Activated CD8-positive, alpha-beta memory T cell treated with anti-CD3 and anti-CD28 coated beads for 4 hours (primary cell): ENCODE measurements at regions not wholly inside any gene's neighbourhood (a gene's known extent, or its start where the extent isn't known, plus 50 kb on each side); places are given as distances from the start of the nearest gene placed in this dataset.
"Not testable (repeated sequence)": the region's sequence is repeated elsewhere in the genome, so short reads cannot be mapped to it uniquely, and the experiment has no call there.

ENCODE experiments used
- DNase-seq, 2 donors: peaks; one replicate each; pipeline ENCODE4 v3.0.0-alpha.2; 2020; ENCODE audit warnings: low read depth in 2 of 2

DNA sequence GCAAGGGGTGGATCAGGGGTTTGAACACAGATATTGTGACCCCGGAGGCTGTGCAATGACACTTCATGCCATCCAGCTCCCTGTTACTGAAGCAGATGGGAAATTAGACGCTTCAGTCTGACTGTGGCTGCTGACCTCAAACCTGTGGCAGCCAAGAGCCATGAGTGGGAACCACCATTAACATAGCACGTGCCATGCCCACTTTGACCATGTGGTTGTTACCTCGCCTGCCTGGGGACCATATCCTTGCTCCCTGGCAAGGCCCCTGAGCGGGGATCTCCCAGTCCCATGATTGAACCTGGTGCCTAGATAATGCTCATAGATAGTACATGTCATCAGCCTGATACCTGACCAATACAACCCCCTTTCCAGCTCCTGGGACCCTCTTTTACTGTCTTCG is 68.9 kb downstream of the CYP26B1 start:
- no peak for DNase-seq

DNA sequence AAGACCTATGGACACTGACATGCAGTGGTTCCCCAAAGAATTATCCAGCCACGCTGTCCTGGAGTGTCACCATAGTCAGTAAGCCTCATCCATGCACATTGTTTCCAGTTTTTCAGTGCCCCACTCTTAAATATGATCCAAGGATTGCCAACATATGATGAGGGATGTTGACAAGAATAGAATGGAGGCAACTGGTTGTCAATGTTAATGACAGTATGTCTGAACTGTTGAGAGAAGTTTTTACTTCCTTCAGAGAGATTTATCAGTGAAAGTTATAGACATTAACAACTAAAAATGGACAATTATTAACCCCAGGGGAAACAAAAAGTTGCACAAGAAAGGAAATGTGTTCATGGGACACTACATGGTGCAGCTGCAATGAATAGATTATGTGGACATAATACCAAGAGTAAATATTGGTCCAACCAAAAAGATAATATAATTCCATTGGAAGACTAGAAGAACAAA is 69.9 kb downstream of the CYP26B1 start:
- DNase-seq = no peak

- not testable (repeated sequence) for DNase-seq
These were observed 74.3 kb downstream of the CYP26B1 start for GRCh38 chr2:72073373-72073772.

DNA sequence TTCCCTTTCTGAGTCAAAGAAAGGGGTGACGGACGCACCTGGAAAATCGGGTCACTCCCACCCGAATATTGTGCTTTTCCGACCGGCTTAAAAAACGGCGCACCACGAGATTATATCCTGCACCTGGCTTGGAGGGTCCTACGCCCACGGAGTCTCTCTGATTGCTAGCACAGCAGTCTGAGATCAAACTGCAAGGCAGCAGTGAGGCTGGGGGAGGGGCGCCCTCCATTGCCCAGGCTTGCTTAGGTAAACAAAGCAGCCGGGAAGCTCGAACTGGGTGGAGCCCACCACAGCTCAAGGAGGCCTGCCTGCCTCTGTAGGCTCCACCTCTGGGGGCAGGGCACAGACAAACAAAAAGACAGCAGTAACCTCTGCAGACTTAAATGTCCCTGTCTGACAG is 83.5 kb downstream of the CYP26B1 start:
- DNase-seq = not testable (repeated sequence)

- DNase-seq = no peak
These were observed 85.3 kb downstream of the CYP26B1 start for GRCh38 chr2:72062336-72062735.

- no peak for DNase-seq
These were observed 90.4 kb downstream of the CYP26B1 start for GRCh38 chr2:72057308-72057707.

DNA sequence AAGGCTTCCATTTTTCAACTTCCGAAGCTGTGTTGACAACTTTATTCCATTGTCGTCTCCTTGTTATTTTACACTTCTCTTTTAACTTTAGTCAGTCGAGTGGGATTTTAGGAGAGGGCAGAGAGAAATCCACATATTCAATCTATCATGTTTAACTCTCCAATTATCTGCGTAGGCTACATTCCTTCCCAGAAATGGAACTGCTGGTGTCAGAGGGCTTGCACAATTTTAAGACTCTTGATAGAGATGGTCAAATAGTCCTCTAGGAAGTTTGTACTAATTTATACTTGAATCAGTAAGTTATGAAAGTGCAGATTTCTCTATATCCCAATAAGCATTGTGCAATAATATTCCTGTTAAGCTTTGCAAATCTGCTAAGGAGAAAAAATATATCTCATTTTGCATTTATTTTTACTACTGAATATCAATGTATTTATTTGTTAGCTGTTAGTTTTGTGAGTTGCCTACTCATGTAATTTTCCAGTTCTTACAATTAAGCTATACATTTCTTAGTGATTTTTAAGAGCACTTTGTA is 95.6 kb downstream of the CYP26B1 start:
- no peak for DNase-seq

GRCh38 chr2:72051204-72051603 is 96.5 kb downstream of the CYP26B1 start:
- no peak for DNase-seq

GRCh38 chr2:72050734-72051133 is 96.9 kb downstream of the CYP26B1 start:
- DNase-seq = no peak

GRCh38 chr2:72048881-72049477 is 98.7 kb downstream of the CYP26B1 start:
- DNase-seq = no peak

DNA sequence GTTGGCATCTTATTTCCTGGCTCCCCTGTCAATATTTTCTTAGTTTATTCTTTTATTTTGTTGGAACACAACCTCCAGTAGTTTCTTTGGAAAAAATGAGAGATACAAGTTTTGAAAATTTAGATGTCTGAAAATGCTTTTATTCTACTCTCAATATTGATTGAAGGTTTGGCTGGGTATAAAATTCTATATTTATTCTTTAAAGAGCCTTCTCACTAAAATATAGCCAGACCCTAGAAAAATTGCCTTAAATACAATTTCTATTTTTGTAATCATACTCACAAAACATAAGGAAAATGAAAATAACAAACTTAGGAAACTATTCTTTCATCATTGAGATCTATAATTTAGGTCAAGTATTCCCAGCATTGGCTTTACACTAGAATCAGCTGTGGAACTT is 103.7 kb downstream of the CYP26B1 start:
- no peak for DNase-seq

GRCh38 chr2:72041638-72042111 is 106.0 kb downstream of the CYP26B1 start:
- no peak for DNase-seq

DNA sequence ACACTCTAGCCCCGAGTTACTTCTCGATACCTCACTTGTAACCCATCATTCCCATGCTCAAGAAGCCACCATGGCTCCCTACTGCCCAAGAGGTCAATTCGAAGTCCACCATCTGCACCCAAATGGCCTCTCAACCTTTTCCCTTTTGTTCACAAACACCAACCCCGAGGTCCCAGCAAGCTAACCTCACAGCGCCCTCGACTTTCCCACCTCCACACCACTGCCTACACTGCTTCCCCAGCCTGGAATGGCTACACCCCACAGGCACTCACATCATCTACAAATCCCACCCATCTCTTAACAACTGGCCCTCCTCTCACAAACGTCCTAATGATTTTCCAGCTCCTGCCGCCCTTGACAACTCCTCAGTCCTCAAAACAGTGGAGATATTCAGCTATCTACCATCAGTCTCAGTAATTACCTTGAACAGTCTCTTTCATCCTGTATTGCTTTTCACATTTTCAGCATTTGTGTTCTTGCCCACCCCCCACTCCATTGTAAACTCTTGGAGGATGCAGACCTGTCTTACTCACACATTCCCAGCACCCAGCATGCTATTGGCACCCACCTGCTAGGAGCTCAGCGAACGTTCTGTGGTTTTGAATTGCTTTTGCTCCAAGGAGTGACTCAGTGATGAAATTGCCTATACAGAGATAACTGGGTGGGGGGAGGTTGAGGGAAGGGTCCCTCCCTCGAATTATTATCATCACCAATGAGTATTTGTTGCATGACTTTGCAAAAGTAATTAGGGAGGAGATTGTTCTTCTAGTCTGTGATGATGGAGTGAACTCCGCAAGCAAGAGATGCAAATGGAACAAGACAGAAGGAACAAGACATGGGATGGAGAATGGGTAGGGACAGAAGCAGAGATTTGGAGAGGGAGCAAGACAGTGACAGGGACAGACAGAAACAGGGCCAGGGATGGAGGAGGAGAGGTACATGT is 106.8 kb downstream of the CYP26B1 start:
- DNase-seq = no peak

GRCh38 chr2:72038524-72038923 is 109.1 kb downstream of the CYP26B1 start:
- DNase-seq = no peak

DNA sequence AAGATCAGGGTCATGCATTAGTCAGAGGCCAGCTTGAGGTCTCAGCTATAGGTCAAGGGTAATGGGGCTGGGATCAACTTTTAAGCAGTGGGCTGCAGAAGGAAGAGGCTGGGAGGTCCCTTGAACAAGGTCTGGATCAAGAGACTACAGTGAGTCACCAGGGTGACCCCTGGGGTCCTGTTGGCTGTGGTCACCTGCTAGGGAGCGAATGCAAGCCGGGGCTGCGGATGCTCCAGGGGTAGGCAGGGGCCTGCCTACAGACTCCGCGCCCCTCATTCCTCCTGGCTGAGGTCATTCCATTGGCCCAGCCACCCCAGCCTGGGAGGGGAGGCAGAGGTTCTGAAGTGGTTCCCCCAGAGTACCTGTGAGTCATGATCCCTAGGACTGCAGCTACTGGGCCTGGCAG is 110.4 kb downstream of the CYP26B1 start:
- no peak for DNase-seq

GRCh38 chr2:72036595-72036994 is 111.1 kb downstream of the CYP26B1 start:
- no peak for DNase-seq

- no peak for DNase-seq
These were observed 111.5 kb downstream of the CYP26B1 start for GRCh38 chr2:72036173-72036545.

- no peak for DNase-seq
These were observed 112.0 kb downstream of the CYP26B1 start for GRCh38 chr2:72035518-72036172.

DNA sequence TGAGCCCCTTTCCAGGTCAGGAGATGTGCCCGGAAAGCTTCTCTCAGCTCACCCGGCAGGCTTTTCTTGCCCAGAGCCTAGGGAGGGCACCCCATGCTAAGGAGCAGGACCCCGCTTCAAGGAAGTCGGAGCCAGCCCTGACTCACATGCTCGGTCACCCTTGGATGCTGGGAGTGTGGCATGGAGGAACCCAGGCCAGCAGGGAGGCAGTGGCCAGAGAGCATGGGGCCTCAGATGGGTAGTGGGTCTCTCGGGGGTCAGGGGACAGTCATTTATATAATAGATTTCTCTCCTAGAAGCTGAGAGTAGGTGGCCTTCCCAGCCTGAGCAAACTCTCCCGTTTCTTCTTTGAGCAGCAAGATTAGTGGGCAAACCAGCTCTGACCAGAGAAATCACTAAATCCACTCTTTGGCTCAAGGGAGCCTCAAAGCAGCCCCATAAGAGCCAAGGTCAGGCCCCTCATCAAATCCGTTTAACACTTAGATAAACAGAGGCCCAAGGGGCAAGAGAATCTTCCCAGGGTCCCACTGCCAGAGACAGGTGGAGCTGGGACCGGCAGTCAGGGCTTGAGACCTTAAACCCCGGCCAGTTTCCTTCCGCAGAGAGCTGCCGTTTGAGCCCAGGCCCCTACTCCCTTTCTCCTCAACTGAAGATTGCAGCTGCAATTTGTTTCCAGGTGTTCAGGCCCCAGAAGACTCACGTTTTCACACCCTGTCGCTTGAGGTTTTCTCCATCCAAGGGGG is 113.1 kb downstream of the CYP26B1 start:
- DNase-seq = no peak

DNA sequence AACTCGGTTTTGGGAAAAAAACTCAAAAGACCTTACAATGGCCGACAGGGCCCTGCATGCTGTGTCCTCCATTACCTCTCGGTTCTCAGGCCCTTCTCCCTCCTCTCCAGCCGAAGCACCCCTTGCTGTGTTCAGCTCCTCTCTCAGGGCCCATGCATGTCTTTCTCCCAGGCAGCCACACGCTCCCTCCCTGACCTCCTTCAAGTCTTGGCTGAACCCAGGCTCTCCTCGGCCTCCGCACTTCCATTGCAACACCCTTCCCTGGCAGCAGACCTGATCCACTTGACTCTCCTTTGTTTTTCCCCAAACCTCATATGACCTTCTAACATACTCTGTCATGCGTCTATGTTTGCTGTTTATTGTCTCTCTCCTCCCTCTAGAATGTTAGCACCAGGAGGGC is 114.0 kb downstream of the CYP26B1 start:
- no peak for DNase-seq

- no peak for DNase-seq
These were observed 115.1 kb downstream of the CYP26B1 start for GRCh38 chr2:72032481-72033041.
